Liver (tissue), 3 donors: ENCODE measurements at regions not wholly inside any gene's neighbourhood (a gene's known extent, or its start where the extent isn't known, plus 50 kb on each side); places are given as distances from the start of the nearest gene placed in this dataset.

ENCODE experiments used
- CTCF ChIP-seq: fragments of 150-350 bp; IDR thresholded peaks from 2 replicates; pipeline ENCODE4 v1.5.1; 2017; ENCODE audit warnings: improper control_type of control experiment, low read depth, low read length; ENCODE audit not compliant: missing input control
- FOXA2 ChIP-seq: IDR thresholded peaks from 2 replicates; pipeline ENCODE4 v1.6.1; 2016; ENCODE audit warnings: antibody characterized with exemption
- GABPA ChIP-seq, 2 donors: IDR thresholded peaks in 1 of 2; conservative IDR thresholded peaks in 1 of 2; 2 replicates each; pipeline ENCODE4 v1.6.1; 2016; ENCODE audit warnings: antibody characterized with exemption in 2 of 2, mild to moderate bottlenecking in 1 of 2, moderate library complexity in 1 of 2
- MAX ChIP-seq: IDR thresholded peaks from 2 replicates; pipeline ENCODE4 v1.6.1; 2016; ENCODE audit warnings: antibody characterized with exemption
- RAD21 ChIP-seq, 2 donors: IDR thresholded peaks; 2 replicates each; pipeline ENCODE4 v1.6.1; 2016; ENCODE audit warnings: antibody characterized with exemption in 2 of 2, mild to moderate bottlenecking in 2 of 2
- REST ChIP-seq: IDR thresholded peaks from 2 replicates; pipeline ENCODE4 v1.6.1; 2016; ENCODE audit warnings: antibody characterized with exemption, mild to moderate bottlenecking
- TAF1 ChIP-seq: conservative IDR thresholded peaks from 2 replicates; pipeline ENCODE4 v1.6.1; 2016; ENCODE audit warnings: antibody characterized with exemption, mild to moderate bottlenecking
- YY1 ChIP-seq: IDR thresholded peaks from 2 replicates; pipeline ENCODE4 v1.6.1; 2016; ENCODE audit warnings: antibody characterized with exemption, mild to moderate bottlenecking
- donor health status: healthy.
- donor health status: healthy.

DNA sequence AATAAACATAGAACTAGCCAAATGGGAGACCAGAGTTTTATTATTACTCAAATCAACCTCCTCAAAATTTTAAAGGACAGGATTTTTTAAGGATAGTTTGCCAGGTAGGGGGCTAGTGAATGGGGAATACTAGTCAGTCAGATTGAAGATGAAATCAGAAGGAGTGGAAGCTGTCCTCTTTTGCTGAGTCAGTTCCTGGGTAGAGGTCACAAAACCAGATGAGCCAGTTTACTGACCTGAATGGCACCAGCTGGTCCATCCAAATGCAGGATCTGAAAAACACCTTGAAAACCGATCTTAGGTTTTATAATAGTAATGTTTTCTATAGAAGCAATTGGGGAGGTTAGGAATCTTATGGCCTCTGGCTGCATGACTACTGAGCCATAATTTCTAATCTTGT is 558.2 kb downstream of the PKHD1 start:
- TF ChIP-seq CTCF = no peak
- TF ChIP-seq TAF1 = no peak
- no peak for TF ChIP-seq REST
- no peak for TF ChIP-seq MAX
- no peak for TF ChIP-seq YY1
- TF ChIP-seq RAD21 (IDR thresholded peaks at IDR 0.05) = no peak
- TF ChIP-seq GABPA (IDR thresholded peaks at IDR 0.05 in 1 of 2, conservative IDR thresholded peaks at IDR 0.05 in 1 of 2) = no peak
- TF ChIP-seq FOXA2 = no peak
